NCI-H128 (cell line): ENCODE measurements at regions not wholly inside any gene's neighbourhood (a gene's known extent, or its start where the extent isn't known, plus 50 kb on each side); places are given as distances from the start of the nearest gene placed in this dataset.
"Not testable (repeated sequence)": the region's sequence is repeated elsewhere in the genome, so short reads cannot be mapped to it uniquely, and the experiment has no call there.

ENCODE experiments used
- DNase-seq: peaks from one replicate; lab custom pipeline; 2025; ENCODE audit not compliant: unreplicated experiment; lab: John Stamatoyannopoulos, UW

DNA sequence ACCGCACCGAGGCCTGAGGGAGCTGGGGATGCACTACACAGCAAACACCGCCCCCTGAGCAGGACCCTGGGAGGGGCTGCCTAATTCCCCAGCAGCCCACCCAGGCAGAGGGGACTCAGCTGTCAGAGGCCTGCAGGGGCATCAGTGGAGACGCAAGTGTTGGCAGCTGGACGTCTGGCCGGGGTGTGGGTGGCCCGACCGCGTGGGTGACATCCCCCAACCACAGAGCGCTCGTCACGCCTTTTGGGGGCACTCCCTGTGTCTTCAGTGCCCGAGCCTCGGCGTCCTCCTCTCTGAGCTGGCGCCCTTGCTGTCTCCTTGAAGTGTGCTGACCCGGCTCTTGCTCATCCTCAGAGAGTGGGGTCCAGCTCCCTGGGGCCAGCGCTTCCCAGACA, 150.2 kb downstream of the BRD1 start:
- DNase-seq = no peak

DNA sequence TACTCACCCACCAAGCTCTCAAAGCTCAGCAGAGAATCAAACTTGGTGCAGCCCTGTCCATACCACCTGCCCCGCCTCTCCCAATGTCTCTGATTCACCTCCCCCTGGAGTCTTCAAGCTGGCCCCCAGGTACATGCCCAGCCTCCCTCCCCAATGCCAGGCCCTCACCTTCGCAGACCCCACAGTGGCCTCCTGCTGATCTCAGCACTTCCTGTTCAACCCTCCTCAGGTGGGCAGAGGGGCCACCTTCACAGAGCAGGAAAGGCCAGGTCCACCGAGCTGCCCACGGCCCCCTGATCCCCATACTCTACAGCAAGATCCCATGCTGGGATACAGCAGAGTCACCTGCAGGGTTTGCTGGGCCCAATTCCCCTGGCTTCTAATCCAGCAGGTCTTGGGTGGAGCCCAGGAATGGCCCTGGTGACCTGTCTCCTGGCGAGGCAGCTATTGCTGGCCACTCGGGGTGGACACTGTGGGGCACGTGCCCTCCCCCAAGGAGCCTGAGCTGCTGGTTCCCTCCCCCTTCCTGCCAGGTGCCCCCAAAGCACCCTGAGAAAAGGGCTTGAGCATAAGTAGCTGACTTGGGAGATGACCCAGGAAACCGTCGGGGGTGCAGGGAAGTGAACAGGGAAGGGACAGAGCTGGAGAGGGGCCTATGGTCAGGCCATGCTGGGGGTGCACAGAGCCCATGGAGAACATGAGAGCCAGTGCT, 150.7 kb downstream of the BRD1 start:
- DNase-seq = no peak

DNA sequence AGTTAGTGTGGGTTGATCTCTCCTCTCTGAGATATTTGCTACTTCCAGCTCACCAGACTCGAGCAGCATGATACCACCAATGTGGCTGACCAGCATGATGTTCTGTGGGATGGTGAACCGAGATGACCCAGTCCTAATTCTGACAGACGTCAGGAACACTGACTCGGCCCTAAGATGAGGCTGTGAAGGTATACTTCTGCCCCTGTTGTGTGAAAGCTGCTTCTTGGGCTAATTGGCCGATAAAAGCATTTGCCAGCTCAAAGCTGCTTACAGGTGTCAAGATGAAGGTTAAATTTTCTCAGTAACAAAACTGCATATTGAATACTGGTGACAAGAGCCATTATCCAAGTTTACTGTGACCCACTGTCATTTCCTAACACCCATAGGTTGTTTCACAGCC, 151.4 kb downstream of the BRD1 start:
- DNase-seq = no peak

DNA sequence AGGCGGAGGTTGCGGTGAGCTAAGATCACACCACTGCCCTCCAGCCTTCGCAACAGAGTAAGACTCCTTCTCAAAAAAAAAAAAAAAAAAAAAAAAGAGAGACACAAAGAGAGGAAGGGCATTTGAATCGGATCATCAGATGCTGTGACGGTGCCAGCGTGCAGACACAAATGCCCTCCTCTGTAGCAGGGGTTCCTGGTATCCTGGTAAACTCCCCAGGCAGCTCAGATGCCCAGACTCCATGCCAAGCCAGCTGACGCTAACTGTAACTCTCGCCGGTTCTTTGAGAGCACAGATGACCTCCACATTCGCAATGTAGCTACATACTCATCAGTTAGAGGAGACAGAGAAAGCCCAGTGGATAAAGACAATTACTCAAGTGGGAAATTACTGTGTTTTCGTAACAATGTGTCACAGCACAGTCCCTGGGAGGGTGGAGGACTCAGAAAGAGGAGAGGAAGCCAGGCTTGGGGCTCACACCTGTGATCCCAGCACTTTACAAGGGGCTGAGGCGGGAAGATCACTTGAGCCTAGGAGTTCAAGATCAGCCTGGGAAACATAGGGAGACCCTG, 153.1 kb downstream of the BRD1 start:
- no peak for DNase-seq

DNA sequence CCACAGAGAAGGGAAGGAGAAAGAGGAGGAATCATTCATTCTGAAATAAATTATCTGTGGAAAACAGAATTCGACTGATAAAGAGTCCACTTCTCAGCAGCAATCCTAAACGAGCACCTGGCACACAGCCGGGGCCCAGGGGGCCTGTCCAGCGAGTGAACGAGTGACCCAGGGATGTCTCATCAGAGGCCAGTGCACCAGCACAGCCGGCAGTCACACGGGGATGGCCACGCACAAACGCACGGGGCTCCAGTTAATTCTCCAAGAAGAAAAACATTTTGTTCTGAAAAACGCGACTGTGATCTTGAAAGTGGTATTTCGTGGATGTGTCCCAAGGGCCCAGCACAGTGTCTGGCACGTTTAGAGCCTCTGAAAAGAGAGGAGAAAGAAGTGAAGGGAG, 154.6 kb downstream of the BRD1 start:
- no peak for DNase-seq

DNA sequence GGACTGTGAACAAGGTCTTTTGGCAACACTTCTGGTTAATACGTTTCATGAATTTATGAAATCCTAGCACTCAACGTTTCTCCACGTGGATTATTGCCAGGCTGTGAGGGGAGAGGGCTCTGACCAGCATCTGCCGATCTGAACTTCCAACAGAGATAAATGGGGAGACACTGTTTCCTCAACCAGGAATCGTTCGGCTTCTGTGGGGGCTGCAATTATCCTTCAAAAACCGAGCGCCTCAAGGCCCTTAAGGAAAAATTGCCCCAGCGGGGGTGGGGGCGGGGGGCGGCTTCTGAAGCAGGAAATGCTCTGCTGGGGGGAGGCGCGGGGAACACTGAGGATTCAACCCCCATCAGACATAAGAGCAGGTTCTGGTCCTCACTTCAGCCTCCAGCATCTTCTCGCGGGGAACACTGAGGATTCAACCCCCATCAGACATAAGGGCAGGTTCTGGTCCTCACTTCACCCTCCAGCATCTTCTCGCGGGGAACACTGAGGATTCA, 155.6 kb downstream of the BRD1 start:
- no peak for DNase-seq

DNA sequence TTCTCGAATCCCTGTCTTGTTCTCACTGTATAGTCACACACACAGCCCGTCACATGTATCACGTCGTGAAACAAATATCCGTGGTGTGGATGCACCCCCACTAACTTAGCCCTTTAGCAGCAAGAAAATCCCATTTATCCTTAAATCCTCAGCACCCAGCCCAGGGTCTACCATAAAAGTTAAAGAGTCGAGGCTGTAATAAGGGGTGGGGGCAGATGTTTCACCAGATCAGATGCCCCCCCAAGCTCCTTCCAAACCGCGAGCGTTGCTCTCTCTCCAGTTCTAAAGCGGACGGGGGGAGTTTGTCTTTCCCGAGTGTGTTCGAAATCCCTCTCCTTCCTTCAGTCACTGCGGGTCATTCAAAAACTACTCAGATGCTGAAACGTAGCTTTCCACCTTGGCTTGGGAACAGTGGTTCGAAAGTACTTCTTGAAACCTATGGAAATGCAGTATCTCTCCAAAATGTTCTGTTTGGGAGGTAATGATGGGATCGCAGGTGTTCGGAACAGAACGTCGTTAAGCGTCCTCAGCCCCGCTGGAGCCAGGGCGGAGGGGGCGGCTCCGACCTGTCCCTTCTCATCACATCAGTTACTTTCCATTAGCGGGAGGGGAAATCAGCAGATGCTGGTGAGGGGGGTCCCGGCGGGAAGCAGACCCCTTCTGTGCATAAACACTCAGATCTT, 156.2 kb downstream of the BRD1 start:
- DNase-seq = no peak

DNA sequence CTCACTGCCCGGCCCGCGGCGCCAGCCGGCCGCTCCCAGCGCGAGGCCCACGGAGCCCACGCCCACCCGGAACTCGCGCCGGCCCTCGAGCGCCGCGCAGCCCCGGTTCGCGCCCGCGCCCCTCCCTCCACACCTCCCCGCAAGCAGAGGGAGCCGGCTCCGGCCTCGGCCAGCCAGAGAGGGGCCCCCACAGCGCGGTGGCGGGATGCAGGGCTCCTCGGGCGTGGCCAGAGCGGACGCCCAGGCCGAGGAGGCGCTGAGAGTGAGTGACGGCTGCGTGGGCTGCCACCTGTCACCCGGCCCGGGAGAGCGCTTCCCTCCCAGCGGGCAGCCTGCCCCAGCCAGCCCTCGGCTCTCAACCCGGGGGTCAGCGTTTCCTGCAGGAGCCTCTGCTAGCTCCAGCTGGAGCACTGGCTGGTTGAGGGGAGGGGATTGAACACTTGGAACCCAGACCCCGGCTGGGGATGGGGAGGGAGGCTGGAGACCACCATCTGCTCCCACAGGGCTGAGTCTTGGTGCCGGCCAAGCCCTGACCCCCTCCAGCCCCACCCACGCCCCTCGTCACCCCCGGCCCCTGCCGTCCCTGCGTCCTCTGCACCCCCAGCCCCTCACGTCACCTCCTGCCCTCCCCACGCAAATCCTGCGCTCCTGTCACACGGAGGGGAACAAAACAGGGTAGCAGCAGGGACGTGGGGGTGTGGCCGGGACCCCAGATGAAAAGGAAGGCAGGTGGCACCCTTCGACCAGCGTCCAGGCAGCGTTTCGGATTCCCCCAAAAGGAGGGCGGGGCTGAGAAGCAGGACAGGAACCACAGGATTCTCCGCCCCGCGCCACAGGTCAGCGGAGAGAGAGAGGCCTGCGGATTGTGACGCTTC, 157.0 kb downstream of the BRD1 start:
- no peak for DNase-seq

DNA sequence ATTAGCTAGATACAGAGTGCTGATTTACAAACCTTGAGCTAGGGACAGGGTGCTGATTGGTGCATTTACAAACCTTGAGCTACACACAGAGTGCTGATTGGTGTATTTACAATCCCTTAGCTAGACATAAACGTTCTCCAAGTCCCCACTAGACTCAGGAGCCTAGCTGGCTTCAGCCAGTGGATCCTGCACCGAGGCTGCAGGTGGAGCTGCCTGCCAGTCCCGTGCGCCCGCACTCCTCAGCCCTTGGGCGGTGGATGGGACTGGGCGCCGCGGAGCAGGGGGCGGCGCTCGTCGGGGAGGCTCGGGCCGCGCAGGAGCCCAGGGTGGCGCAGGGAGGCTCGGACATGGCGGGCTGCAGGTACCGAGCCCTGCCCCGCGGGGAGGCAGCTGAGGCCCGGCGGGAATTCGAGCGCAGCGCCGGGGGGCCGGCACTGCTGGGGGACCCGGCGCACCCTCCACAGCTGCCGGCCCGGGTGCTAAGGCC, 157.7 kb downstream of the BRD1 start:
- DNase-seq = not testable (repeated sequence)

DNA sequence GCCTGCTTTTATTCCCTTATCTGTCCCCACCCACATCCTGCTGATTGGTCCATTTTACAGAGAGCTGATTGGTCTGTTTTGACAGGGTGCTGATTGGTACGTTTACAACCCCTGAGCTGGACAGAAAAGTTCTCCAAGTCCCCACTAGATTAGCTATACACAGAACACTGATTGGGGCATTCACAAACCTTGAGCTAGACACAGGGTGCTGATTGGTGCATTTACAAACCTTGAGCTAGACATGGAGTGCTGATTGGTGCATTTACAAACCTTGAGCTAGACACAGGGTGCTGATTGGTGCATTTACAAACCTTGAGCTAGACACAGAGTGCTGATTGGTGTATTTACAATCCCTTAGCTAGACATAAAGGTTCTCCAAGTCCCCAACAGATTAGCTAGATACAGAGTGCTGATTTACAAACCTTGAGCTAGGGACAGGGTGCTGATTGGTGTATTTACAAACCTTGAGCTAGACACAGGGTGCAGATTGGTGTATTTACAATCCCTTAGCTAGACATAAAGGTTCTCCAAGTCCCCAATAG, 158.2 kb downstream of the BRD1 start:
- DNase-seq = not testable (repeated sequence)

DNA sequence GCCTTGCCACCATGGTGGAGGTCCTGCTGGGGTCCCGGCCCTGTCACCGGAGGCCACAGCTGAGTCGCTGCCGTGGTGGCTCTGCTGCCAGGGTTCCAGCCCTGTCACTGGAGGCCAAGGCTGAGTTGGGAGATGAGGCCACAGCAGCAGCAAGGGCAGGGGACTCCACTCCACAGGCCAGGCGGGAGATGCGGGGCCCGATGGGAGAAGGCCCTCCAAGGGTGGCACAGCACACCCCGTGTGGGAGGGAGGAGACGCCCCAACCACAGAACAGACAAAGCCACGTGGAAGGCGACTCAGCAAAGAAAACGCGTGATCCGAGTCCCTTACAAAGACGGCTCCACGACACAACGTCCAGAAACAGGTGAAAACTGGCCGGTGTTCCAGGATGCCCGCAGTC, 159.3 kb downstream of the BRD1 start:
- DNase-seq = no peak

DNA sequence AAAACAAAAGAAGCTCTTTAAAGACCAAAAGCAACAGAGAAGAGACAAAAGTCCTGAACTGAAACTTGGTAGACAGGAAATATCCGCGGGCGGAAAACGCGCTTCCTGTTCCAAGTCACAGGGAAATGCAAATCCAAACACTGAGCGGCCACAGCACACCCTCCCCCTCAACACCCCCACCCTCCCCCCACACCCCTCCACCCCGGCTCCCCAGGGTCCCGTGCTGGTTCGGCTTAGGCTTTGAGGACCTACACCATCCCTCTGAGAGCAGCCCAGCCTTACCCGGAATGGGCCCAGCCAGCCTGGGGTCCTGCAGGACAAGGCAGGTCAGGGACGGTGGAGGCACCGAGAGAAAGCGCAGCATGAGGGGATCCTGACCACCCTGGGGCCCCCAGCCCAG, 160.4 kb downstream of the BRD1 start:
- DNase-seq = no peak

DNA sequence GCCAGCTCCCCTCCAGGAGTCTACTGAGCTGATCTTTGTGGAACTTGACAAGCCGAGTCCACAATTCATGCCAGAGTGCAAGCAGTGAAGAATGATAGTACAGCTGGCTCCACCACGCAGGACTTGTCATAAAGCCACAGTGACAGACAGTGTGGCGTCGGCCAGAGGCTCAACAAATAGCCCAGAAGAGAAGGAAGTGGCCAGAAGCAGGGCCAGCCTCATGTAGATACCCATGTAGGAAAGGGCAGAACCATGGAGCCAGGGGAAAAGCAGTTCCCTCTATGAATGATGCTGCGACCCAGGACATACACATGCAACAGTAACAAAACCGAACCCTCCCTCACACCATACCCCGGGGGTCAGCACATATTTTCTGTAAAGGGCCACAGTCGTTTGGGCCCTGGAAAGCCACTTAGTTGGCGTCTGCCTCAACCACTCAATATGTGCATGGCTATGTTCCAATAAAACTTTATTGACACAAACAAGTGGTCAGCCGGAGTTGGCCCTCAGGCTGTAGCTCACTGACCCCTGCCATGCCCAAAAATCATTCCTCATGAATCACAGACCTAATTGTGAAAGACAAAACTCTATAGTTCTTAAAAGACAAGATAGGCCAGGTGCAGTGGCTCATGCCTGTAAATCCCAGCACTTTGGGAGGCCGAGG, 161.4 kb downstream of the BRD1 start:
- DNase-seq = no peak

DNA sequence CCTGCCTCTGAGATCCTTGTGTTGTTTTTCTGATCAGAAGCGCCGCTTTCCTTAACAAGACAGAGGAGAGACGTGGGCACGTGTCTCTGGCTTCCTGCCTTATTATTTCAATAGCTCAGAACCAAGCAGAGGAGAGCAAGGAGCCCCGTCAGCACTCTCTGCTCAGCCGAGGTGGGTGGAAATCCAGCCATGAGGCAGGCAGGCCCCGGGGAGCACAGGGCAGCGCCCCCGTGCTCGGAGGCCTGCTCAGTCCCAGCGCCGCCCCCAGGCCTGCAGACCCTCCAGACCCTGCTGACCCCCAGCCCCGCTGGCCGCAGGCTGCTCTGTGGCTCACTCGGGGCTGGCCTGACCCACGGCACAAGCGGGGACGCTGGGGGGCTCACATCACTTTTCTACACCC, 162.8 kb downstream of the BRD1 start:
- DNase-seq = no peak

DNA sequence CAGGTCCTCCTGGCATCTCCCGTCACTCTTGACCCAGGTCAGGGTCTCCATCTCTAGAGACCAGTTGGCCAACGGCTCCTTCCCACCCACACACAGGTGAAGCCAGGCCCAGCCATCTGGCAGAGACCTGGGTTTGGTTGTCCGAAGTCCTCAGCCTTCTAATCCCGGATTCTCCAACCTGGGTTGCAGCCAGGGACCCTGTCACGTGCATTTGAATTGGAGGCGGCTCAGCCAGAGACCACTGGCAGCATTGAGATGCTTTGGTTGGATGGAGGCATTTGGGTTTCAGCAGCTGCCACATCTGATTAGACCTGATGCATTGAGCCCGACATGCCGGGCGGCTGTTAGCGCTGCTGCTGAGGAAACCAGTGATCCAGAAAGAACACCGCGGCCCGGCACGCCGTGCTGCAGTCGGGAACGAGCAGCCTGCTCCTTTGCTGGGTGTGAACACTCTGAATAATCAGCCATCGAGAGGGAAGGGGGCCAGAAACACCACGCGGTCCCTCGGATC, 163.2 kb downstream of the BRD1 start:
- DNase-seq = no peak

DNA sequence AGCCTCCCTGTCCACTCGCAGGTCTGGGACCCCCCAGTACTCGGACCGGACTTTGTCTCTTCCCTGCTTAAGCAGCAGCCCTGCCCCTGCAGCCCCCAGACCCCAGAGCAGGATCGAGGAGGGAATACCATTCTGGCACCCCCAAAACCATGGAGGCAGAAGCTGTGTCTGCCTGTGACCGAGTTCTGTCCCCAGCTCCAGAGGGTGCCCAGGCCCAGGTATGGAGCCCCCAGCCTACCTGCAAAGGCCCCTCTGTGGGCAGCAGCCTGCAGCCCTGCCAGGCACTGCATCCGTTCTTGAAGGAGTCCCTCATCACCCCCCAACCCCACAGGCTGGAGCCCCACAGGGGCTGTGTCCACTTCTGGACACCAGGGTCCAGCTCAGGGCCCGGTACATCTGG, 163.8 kb downstream of the BRD1 start:
- no peak for DNase-seq

DNA sequence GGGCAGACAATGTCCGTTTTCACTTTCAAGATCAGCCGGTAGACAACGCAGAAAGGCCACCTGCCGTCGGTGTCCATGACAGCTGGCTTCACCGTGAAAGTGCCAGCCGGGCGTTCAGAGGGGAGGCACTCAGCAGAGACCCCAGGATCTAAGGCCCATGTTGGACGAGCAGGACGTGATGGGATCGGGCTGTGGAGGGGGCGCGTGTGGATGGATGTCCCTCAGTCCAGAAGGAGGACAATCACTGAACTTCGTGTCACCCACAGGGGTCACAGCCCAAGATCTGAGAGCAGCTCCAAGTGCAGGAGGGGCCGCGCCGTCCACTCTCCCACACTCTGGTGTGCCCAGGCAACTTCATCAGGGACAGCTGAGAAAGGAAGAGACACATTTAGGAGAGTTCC, 164.4 kb downstream of the BRD1 start:
- no peak for DNase-seq

DNA sequence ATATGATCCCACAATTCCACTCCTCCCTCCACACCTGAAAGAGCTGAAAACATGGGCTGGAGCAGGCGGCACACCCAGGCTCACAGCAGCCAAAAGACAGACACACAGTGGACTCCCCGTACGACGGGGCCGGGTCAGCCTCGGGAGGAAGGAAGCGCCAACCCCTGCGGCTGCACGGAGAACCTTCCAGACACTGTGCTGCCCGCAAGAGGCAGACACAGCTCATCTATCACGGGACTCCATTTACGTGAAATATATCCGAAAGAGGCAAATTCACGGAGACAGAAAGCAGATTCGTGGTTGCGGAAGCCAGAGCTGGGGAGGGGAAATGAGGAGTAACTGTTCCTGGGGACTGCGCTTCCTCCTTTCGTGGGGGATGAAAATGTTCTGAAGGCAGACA, 165.0 kb downstream of the BRD1 start:
- DNase-seq = no peak

DNA sequence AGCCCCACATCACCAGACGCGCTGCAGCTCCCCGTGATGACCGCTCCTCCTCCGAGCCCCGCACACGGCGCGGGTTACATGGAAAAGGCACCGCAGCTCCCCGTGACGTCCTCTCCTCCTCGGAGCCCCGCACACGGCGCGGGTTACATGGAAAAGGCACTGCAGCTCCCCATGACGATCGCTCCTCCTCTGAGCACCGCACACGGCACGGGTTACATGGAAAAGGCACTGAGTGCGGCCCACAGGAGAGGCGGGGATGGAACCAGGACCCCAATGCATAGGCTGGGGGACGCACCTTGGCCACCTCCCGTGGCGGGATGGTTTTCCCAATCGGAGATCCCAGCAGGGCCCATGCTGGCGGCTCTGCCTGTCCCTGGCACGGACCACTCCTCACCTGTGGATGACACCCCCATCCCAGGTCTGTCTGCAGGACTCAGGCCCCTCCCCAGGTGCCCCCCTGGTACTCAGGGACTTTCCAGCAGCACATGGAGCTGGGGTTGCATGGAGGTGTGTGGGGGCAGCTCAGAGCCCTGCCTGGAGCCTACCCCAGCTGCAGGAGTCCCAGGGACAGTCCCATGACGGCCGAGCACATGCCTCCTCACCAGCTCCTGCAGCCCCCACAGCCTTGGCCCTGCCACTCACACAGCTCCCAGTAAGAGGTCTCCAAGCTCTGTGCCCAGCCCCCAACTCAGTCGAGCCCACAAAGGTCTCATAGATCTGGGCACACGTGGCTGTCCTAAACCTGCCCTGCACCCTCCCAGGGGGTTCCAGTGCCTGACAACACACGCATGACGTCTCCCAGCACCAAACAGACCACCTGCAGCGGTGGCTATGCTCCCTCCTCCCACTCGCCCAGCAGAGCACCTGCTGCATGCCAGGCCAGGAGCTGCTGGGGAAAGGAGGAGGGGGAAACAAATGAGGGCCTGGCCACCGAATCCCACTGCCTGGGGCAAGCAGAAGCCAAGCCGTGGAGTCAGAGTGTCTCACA, 166.6 kb downstream of the BRD1 start:
- DNase-seq = no peak
